Suprapubic skin (tissue), 4 donors: ENCODE measurements at regions not wholly inside any gene's neighbourhood (a gene's known extent, or its start where the extent isn't known, plus 50 kb on each side); places are given as distances from the start of the nearest gene placed in this dataset.

Experiments used
- EP300 ChIP-seq: sonication (generic); formaldehyde crosslinking; IDR thresholded peaks from one replicate; pipeline ENCODE4 v1.6.1; 2017; ENCODE audit warnings: antibody characterized with exemption
- POLR2AphosphoS5 ChIP-seq, 3 donors: sonication (generic); formaldehyde crosslinking; IDR thresholded peaks; one replicate each; pipeline ENCODE4 v1.6.1; 2017; ENCODE audit warnings: antibody characterized with exemption in 3 of 3

DNA sequence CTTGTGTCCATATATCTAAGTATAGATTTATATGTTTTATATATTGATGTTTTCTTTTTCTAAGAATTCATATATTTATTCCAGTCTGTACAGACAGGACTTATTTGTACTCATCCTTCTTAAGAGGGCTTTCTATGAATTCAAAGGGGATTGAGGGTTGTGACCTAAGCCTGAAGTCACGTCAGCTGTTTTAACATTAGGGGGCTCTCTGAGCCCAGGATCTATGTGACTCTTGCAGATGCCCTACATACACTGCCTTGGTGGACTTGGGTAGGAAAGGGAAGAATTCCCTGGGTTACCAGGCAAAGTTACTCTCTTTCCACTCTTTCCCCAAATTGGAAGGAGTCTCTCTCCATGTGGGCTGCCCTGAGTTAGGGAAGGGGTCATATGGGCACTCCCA lies 283.8 kb upstream of the DAB1 start:
- TF ChIP-seq POLR2AphosphoS5 (IDR thresholded peaks at IDR 0.05) = no peak
- no peak for TF ChIP-seq EP300
